Occipital lobe (tissue), 1 donor: ENCODE measurements at regions not wholly inside any gene's neighbourhood (a gene's known extent, or its start where the extent isn't known, plus 50 kb on each side); places are given as distances from the start of the nearest gene placed in this dataset.

Experiments
- DNase-seq: peaks from one replicate; lab custom pipeline; 2025; lab: John Stamatoyannopoulos, UW

DNA sequence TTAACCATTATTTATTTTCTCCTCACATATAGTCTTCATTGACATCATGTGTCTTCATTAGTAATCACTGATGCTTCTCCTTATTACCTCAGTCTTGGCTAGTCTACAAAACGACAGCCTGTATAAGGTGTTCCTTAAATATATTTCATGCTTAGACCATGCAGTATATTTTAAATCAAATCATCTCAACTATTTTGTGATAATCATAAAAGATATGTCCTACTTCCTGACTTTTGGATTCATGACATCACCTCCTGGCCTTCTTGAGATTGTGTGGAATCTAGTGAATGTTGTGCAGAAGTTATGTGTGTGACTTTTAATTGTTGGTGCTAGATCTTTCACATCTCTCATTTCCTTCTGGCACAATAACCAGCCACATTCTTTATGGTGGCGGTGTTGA is 1339.3 kb upstream of the C9orf72 start:
- DNase-seq: no peak

- DNase-seq: no peak
These were observed 1342.1 kb upstream of the C9orf72 start for GRCh38 chr9:28915202-28915930.

DNA sequence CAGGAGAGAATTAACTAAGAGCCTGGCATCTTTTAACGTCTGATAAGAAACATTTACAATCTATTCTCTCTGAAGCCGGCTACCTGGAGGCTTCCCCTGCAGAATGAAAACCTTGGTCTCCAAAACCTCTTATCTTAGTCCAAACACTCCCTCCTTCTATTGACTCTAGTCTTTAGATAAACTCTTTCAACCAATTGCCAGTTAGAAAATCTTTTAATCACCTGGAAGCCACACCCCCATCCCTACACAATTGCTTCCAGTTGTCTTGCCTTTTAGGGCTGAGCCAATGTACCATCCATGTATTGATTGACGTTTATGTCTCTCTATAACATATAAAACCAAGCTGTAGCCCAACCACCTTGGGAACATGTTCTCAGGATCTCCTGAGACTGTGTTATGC is 1343.1 kb upstream of the C9orf72 start:
- no peak for DNase-seq

DNA sequence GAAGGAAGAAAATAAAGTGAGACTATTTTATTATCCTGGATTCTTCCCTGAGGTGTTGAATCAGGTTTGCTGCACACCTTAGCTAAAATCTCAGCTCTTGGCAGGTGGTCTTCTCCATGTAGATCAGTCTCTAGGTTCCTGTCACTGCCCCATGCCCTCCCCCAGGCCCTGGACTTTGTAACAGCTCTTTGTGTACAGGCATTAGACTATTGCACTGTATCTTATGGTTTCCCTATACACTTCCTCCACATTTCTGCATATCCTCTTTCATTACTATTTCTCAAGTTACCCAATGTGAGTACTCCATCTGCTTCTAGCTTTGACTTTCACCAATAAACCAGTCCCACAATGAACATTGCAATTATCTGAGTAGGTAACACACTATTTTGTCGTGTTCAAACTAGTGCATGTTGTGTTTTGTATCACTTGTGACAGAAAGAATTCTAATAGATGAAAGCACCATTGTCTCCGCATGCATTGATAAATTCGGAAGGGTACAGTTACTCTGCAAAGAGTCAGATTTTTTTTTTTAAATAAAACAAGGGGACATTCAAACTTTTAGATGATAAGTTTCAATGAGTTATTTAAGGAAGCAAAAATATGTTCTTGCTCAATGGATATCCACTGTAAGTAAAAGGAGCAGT is 1348.7 kb upstream of the C9orf72 start:
- no peak for DNase-seq

- DNase-seq: no peak
These were observed 1349.6 kb upstream of the C9orf72 start for GRCh38 chr9:28922891-28923290.

DNA sequence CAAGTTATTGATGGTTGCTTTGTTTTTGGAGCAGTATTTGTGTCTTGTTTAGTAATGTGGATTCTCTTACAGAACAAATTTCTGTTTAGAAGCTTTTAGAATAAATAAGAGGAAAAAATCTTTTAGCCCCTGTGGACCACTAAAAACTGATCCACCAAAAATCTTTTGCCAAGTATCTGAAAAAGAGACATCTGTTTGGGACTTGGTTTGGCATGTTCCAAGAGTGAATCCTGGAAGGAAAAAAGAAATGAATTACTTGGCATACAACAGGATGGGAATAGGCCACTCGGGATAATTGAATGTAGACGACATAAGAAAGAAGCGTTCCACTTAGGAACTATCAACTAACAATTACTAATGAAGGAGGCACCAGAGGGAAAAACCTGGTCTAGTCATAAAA is 1350.1 kb upstream of the C9orf72 start:
- no peak for DNase-seq

GRCh38 chr9:28925157-28925556 is 1351.9 kb upstream of the C9orf72 start:
- DNase-seq: no peak

DNA sequence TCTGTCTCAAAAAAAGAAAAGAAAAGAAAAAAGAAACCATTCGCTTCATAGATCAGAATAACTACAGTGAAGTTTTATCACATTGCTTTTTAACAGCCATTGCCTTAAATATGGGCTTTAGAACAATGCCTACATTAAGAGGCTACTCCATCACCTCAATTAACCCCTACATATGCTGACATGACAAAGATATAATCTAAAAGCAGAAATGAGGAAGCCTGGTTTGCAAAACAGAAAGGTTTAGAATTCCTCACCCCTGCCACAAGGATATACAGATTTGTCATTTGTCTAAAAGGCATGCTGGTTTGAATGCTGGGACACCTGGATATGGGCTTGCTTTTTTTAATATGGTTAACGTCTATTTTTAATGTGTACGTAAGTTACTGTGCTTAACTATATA is 1353.0 kb upstream of the C9orf72 start:
- DNase-seq: no peak

DNA sequence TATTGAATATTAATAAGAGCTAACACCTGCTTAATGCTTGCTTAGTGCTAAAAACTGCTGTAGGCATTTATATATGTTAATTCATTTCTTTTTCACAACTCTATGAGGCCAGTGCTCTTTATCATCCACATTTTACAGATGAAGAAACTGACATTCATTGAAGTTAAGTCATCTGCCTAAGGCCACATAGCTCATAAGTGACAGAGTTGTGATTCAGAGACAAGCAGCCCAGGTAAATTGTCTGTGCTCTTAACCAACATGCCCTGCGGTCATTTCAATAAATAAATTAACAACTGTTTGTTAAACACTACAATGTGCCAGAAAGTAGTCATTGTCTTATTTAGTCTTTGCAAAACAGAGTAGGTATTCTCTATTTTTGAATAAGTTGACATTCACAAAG is 1354.4 kb upstream of the C9orf72 start:
- DNase-seq: no peak

- no peak for DNase-seq
These were observed 1356.2 kb upstream of the C9orf72 start for GRCh38 chr9:28929433-28929832.

DNA sequence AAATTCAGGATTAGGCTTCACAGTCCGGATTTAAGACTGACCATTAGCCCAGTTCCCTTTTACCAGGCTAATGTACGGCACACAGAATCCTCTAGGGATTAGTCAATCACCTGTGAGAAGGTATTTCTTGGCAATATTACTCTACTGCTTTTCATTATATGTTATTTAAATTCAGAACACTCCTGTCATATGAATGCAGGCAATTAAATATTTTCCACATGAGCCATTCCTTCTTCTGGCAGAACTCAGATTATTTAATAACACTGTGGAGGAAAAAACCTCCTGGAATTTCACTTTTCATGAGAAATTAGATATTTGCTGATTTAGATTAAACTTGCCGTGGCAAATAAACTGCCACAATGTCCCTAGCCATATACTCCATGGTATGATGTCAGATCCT is 1357.5 kb upstream of the C9orf72 start:
- no peak for DNase-seq

DNA sequence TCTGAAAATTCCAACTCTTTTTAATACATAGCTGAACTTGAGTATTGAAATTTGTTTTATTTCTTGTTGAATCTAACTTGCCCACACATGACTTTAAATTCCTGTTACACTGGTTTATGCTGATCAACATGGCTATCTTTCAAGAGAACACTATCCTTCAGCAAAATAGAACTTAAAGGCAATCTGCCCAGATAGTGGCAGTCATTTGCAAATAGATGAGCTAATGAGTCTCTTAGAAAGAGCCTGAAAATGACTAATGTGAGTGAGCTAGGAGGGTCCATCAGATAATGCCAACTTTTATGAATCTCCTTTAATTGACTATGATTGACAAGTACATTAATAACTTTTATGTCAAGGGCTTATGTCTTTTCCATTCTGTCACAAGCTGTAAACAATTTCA is 1360.8 kb upstream of the C9orf72 start:
- DNase-seq: no peak

- DNase-seq: no peak
These were observed 1365.7 kb upstream of the C9orf72 start for GRCh38 chr9:28938981-28939380.

DNA sequence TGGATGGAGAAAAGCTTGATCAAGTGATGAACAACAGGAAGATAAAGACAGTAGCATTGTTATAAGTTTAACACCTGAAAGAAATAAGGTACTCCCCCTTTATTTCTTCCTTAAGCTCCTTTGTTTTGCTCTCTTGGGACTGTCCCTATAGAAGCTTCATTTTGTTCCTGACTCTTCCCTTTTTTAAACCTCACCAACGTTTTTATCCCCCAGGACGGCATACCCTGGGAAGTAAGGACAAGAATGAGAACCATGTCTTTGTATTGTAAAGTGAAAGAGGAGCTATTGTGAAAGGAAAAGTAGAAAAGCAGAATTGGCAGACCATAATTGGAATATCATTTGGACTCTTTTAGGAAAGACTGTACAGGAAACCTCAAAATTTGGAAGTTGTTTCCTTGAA is 1368.6 kb upstream of the C9orf72 start:
- no peak for DNase-seq

DNA sequence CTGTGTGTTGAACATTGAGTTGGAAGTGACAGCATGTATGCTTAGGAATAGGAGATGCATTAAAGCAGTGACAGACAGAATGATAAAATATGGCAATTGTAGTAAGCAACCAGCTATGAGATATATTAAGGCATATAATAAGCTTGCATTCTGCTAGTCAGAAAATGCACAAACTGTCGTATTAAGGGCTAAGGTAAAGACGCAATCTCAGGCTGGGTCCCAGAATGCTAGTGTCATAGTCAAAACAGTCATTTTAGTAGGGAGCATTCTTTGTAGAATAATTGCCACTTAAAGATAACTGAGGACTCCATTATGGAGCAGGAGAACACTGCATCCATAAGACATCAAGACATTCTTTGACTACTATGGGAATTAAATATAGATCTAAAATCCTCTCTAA is 1369.7 kb upstream of the C9orf72 start:
- DNase-seq: no peak

GRCh38 chr9:28946648-28947047 is 1373.4 kb upstream of the C9orf72 start:
- DNase-seq: no peak

GRCh38 chr9:28951945-28952344 is 1378.7 kb upstream of the C9orf72 start:
- DNase-seq: no peak

DNA sequence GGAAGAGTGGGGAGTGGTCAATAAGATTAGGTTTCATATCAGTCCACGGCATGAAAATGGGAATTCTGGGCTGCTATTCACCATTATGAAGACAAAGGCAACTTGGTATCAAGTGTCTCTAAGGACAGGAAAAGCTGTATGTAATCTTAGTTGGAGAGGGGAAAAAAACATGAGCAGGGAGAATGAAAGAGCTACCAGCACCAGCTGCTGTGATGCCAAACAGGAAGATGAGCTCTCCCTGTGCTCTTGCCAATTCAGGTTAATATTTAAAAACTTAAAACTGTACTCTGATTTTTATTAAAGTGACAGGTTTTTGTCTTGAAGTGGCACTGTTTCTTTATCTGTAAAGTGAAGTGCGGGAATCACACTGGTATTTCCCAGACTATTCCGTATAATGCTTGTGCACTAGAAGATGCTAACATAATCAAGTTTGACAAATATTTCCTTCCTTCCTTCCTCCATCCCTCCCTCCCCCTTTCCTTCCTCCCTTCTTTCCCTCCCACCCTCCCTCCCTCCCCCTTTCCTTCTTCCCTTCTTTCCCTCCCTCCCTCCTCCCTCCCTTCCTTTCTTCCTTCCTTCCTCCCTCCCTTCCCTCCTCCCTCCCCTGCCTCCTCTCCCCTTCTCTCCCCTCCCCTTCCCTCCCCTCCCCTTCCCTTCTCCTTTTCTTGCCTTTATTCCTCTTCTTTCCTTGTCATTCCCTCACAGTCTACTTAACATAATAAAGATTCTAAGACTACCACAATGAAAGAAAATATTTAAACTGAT is 1383.0 kb upstream of the C9orf72 start:
- DNase-seq: no peak

DNA sequence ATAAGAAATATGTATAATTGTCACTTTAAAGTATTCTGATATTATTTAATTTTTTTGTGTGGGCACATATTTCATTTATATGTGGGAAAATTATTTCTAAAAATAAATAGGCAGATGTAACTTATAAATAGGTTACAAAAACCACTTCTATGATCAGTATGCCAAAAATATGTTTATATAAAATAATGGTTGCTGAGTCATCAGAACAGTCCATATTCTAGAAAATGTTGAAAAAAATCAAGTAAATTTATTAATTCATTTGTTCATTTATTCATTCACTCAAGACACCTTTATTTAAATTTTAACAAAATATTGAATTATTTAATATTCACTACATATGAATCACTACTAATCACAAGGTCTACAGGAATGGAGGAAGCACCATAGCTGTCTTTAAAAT is 1387.3 kb upstream of the C9orf72 start:
- DNase-seq: no peak

DNA sequence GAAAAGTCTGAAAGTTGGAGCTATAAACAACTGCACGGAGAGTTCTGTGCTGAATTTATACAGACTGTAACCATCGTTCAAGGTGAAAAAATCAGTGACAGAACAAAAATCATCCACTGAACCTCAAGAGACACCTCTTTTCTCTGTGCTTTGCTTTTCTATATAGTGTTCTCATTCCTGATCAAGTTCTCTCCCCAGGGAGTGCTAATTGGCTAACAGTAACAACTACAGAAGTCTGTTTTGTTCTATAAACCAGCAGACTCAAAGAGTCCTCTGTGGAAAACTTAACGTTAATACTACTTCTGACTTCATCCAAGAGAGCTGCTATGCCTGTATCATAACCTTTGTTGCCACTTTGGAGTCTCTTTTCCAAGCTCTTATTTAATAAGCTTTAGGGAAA is 1388.3 kb upstream of the C9orf72 start:
- DNase-seq: no peak

- DNase-seq: no peak
These were observed 1393.9 kb upstream of the C9orf72 start for GRCh38 chr9:28967226-28967625.

GRCh38 chr9:28970241-28970654 is 1397.0 kb upstream of the C9orf72 start:
- DNase-seq: no peak

DNA sequence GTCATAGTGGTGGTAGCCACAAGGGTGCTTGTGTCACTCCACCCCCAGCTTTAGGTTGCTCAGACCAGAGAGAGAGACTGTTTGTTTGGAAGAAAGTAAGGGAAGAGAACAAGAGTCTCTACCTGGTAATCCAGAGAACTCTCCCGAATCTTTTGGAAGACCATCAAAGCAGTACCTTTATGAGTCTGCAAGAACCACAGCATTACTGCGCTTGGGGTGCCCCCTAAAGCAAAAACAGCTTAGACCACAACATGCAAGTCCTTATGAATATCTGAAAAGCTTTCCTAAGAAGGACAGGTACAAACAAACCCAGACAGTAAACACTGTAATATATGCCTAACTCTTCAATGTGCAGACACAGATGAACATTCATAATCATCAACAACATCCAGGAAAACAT is 1398.6 kb upstream of the C9orf72 start:
- no peak for DNase-seq
